Retinal pigment epithelial cell (primary cell): ENCODE measurements at regions not wholly inside any gene's neighbourhood (a gene's known extent, or its start where the extent isn't known, plus 50 kb on each side); places are given as distances from the start of the nearest gene placed in this dataset.
A peak's percentile ranks its signal among the peaks of the same experiment; 100 is the strongest.

ENCODE experiments used
- DNase-seq: peaks from one replicate; pipeline ENCODE4 v3.0.0-alpha.2; 2010; ENCODE audit warnings: low read depth
- H3K4me3 ChIP-seq: 2 replicates; pipeline ENCODE4 v1.5.1; 2011; ENCODE audit warnings: mild to moderate bottlenecking, low read length, control low read depth, moderate library complexity
- TF ChIP-seq, protein P1 (sequence below): conservative IDR thresholded peaks from 2 replicates; pipeline ENCODE4 v1.5.1; 2011; ENCODE audit warnings: low read depth, low read length, control low read depth, inconsistent platforms

DNA sequence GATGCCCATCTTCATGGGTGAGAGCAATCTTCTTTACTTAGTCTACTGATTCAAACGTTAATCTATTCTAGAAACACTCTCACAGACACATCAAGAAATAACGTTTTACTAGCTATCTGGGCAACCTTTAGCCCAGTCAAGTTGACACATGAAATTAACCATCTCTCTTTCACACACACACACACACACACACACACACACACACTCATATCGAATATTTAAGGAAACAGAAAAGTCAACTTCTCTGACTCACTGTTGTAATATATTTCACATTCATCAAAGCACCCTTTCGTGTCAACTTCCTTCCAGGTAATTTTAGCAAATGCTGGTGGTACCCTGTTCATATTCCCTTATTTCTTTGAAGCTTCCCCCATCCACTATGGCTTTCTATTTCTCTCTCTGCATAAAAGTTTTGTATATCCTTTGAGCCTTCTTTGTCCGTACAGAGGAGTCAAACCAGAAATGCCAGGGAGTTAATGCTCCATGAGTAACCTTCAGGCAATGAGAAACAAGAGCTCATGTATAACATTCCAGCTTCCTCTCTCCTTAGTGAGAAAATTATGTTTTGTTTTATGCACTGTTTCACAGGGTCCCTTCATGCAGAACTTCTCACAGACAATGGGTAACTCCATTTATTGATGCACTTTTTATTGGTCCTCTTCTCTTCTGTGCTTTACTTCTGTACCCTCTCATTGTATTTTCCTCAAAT lies 335.5 kb upstream of the CBLB start:
- DNase-seq = no peak

DNA sequence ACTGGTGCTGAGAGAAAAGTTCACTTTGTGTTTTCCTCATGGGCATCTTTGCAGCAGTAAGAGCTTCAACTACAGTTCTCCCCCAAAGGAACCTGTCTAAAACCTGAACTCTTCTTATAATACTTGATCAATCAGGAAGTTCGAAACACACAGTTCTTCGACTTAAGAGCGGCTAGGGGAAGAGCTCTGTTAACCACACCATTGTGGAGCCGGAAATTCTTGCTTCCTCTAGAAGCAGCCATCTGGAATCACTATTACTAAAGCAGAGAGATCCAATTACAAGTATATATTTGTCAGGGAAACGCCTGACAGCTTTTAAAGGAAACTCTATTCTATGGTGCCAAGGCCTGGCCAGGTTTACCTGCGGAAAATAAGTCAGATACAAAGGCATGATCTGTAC lies 337.3 kb upstream of the CBLB start:
- TF ChIP-seq, protein P1, sequence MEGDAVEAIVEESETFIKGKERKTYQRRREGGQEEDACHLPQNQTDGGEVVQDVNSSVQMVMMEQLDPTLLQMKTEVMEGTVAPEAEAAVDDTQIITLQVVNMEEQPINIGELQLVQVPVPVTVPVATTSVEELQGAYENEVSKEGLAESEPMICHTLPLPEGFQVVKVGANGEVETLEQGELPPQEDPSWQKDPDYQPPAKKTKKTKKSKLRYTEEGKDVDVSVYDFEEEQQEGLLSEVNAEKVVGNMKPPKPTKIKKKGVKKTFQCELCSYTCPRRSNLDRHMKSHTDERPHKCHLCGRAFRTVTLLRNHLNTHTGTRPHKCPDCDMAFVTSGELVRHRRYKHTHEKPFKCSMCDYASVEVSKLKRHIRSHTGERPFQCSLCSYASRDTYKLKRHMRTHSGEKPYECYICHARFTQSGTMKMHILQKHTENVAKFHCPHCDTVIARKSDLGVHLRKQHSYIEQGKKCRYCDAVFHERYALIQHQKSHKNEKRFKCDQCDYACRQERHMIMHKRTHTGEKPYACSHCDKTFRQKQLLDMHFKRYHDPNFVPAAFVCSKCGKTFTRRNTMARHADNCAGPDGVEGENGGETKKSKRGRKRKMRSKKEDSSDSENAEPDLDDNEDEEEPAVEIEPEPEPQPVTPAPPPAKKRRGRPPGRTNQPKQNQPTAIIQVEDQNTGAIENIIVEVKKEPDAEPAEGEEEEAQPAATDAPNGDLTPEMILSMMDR = no peak
- no peak for DNase-seq
- H3K4me3 ChIP-seq = no peak overlapping the region

More for the DNA sequence above, 335.5 kb upstream of the CBLB start:
- no peak overlapping the region for H3K4me3 ChIP-seq
- TF ChIP-seq, protein P1 = no peak

DNA sequence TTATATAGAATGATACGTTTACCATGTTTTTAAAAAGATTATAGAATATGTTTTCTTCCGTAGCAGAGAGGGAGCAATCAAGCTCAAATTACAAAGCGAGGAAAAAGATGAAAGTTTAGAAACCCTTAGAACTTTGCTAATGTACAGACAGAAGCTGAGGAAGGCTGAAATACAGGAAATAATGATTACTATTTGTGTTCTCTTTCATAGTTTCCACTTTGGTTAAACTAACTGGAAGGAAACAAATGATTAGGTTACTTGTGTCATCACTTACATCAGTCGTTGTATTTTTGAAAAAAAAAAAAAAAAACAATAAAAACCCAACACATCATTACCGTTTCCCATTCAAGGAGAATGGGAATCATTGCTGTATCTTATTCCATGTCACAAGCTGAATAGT lies 337.8 kb upstream of the CBLB start:
- H3K4me3 ChIP-seq = no peak overlapping the region
- TF ChIP-seq, protein P1 = no peak
- DNase-seq = no peak

GRCh38 chr3:106208251-106208650 lies 339.4 kb upstream of the CBLB start:
- no peak for DNase-seq
- TF ChIP-seq, protein P1 = no peak
- no peak overlapping the region for H3K4me3 ChIP-seq

DNA sequence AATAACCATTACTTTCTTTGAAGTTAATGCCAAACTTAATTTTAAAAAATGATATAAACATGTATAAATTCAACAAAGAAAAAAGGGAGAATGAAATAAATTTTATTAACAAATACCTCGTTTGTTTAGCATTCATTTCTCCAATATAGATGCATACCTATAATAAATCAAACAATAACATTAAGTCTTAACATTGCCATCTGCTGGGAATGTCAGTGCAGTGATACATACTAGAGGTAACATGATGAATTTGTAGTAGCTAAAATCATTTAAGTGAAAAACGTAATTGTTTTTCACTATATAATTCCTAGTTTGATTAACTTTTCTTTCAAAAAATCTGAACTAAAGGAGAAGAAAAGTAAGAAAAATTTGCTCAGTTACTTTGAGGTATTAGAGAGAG lies 340.2 kb upstream of the CBLB start:
- TF ChIP-seq, protein P1 = peak; percentile 42
- DNase-seq = no peak
- no peak overlapping the region for H3K4me3 ChIP-seq

GRCh38 chr3:106209482-106209881 lies 340.7 kb upstream of the CBLB start:
- no peak overlapping the region for H3K4me3 ChIP-seq
- no peak for DNase-seq
- TF ChIP-seq, protein P1 = no peak

DNA sequence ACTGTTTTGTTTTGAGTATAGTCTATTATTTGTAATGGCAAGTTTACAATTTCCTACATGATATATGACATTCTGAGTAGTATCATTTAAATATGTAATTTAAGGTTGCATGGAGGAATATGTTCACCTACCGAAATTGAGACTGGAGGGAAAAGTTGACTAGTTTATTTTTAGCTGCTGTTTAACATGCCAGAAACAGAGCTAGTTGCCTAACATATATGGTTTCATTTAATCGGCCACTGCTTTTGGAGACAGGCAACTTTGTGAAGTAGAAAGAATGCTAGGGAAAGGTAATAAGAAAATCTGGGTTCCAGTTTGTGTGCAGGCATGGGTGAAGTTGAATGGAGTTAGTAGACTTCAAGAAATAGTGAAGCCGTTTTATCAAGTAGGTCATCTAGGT lies 342.1 kb upstream of the CBLB start:
- TF ChIP-seq, protein P1 = no peak
- DNase-seq = no peak
- H3K4me3 ChIP-seq = no peak overlapping the region
